GM19240 (cell line): ENCODE measurements at regions not wholly inside any gene's neighbourhood (a gene's known extent, or its start where the extent isn't known, plus 50 kb on each side); places are given as distances from the start of the nearest gene placed in this dataset.

Experiments
- DNase-seq: peaks from one replicate; pipeline ENCODE4 v3.0.0; 2011; ENCODE audit warnings: low spot score; ENCODE audit not compliant: insufficient read length

- DNase-seq, result no peak
Measured at GRCh38 chr4:4602468-4602867, 60.6 kb upstream of the STX18 start.

DNA sequence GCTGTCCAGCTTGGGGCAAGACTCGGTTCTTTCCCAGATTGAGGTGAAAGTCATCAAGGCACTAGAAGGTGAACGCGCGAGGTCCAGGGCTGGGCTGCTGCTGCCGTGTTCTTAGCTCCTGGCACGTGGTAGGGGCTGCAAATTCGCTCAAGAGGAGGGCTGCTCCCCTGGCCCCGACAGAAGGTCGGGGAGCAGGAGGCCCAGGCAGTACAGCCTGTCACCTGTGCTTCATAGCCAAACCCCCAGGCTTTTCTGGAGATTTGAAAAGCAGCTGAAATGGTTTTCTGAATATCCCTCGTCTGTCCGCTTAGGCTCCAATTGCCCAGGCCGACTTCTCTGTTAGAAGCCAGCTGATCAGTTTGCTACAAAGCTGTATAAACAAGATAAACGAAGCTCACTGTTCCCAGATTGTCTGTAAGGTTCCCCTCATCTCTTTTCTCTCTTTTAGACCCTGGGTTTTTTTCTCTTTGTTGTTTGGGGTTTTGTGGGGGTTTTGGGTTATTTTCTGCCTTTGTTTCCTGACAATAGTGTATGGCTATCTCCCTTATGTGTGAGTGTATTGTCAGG lies 60.0 kb upstream of the STX18 start:
- DNase-seq, result no peak

- DNase-seq, result no peak
Measured at GRCh38 chr4:4599481-4600275, 57.8 kb upstream of the STX18 start.

DNA sequence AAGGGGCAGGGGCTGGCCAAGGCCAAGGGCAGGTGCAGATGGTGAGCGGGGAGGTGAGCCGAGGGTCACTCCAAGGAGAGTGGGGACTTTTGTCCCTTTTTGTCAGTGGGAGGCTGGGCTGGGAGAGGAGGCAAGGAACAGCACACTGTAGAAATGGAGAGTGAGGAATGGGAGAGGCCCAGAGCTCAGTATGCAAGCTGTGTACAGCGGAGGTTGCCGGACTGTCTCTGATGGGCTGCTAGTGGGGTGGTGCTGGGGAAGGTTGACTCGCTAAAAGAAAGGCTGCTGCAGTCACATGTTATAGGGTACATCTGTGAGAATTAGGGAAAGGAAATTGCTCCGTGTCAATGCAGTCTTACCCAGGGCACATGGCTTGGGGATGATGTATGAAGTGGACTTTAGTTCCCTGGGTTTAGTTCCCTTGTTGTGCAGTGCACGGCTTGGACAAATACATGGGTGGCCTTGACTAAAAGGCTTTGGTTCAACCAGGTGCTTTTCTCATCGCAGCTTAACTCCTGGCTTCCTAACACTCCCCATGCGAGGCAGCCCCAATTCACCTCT lies 57.1 kb upstream of the STX18 start:
- DNase-seq, result no peak

- no peak for DNase-seq
Measured at GRCh38 chr4:4596720-4597119, 54.9 kb upstream of the STX18 start.

GRCh38 chr4:4595252-4595651 lies 53.4 kb upstream of the STX18 start:
- no peak for DNase-seq

GRCh38 chr4:4594285-4594920 lies 52.6 kb upstream of the STX18 start:
- DNase-seq, result no peak

DNA sequence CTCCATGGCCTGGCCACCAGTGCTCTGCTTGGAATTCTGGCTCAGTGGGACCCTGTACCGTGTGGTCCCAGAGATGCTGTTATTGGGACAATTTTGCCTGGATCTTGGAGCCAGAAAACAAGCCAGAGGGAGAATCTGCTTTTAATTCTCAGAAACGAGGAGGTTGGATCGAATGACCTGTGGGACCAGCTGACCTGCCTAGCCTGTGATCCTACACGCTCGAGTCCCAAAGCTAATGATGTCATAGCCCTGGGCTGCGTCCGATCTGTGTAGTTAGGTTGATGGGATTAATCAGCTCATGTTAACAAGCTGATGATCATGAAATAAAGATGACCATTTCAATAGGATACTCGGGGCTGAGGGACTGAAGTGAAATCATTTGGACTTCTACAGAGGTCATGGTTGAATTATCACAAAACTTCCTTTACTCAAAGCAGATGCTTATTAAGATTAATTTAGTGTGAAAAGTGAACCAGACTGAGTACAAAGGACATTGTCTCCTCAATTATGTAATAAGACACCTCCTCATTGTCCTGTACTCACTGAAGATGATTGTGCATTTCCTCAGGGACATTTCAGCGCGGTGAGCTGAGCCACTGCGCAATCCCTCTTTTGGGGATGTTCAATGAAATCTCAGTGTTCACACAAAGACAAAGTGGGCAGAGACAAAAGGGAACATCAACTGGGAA lies 51.9 kb upstream of the STX18 start:
- no peak for DNase-seq

DNA sequence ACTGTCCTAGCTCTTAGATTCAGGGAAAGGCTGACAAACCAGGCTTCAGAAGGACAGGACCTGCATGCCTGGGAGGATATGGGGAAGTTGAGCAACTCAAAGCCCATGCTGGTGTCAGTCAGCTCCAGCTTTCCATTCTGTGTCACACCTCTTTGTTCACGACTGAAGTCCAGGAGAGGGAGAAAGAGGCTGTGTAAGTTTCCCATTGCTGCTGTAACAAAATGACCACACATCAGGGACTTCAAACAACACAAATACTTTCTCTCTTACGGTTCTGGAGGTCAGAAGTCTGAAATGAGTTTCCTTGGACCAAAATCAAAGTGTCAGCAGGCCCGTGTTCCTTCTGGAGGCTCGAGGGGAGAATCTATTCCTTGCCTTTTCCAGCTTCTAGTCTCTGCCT lies 50.6 kb upstream of the STX18 start:
- no peak for DNase-seq
